Sigmoid colon (tissue), 6 donors: ENCODE measurements at regions not wholly inside any gene's neighbourhood (a gene's known extent, or its start where the extent isn't known, plus 50 kb on each side); places are given as distances from the start of the nearest gene placed in this dataset.

Experiments
- DNase-seq: peaks from one replicate; pipeline ENCODE4 v3.0.0-alpha.2; 2019
- H3K27ac ChIP-seq, 4 donors: fragments of 200-600 bp; sonication (generic); one replicate each; pipeline ENCODE4 v1.5.1; 2016 to 2019; ENCODE audit warnings: mild to moderate bottlenecking in 1 of 4
- H3K27me3 ChIP-seq, 3 donors: fragments of 200-600 bp; sonication (generic); one replicate each; pipeline ENCODE4 v1.5.1; 2019; ENCODE audit warnings: mild to moderate bottlenecking in 1 of 3
- H3K36me3 ChIP-seq, 4 donors: fragments of 200-600 bp; sonication (generic); one replicate each; pipeline ENCODE4 v1.5.1; 2016 to 2019
- H3K4me1 ChIP-seq, 4 donors: fragments of 200-600 bp; sonication (generic); one replicate each; pipeline ENCODE4 v1.5.1; 2017 to 2019
- H3K4me3 ChIP-seq, 4 donors: fragments of 200-600 bp; sonication (generic); one replicate each; pipeline ENCODE4 v1.5.1; 2017 to 2019; ENCODE audit warnings: mild to moderate bottlenecking in 2 of 4, moderate library complexity in 1 of 4
- H3K9me3 ChIP-seq, 4 donors: fragments of 200-600 bp in 3 of 4; sonication (generic) in 3 of 4; one replicate each; pipeline versions ENCODE4 v1.5.1 to v1.6.1; 2013 to 2019
- CTCF ChIP-seq, 4 experiments: fragments of 450-650 bp in 3 of 4; fragments of 200-600 bp in 1 of 4; IDR thresholded peaks; one replicate each; pipeline ENCODE4 v1.5.1; 2016 to 2019; ENCODE audit warnings: antibody characterized with exemption in 4 of 4, mild to moderate bottlenecking in 3 of 4, moderate library complexity in 2 of 4
- EP300 ChIP-seq, 4 donors: sonication (generic); formaldehyde crosslinking; IDR thresholded peaks; one replicate each; pipeline ENCODE4 v1.6.1; 2017; ENCODE audit warnings: antibody characterized with exemption in 4 of 4
- POLR2A ChIP-seq, 2 donors: fragments of 450-650 bp; IDR thresholded peaks; one replicate each; pipeline ENCODE4 v1.6.1; 2016; ENCODE audit warnings: antibody characterized with exemption in 2 of 2, mild to moderate bottlenecking in 2 of 2, moderate library complexity in 2 of 2
- POLR2AphosphoS5 ChIP-seq, 4 donors: sonication (generic); formaldehyde crosslinking; IDR thresholded peaks; one replicate each; pipeline ENCODE4 v1.6.1; 2017; ENCODE audit warnings: antibody characterized with exemption in 4 of 4
- WGBS, 2 donors: extraction: QIAGEN DNeasy Blood & Tissue Kit; methylation state at CpG; one replicate each; pipeline ENCODE4 v1.1.7; 2013; 5-methylcytosine and 5-hydroxymethylcytosine counted together
- intact Hi-C: fragments of 100-400 bp; cut with DNase I; formaldehyde crosslinking; loops from one replicate; pipeline ENCODE4 v1.15.1; 2023
- donor health status: healthy with polysubstance abuse.
- donor health status: healthy.

- H3K27ac ChIP-seq, result no peak overlapping the region
Measured at GRCh38 chr6:76792394-76792793, 670.9 kb downstream of the HTR1B start.

GRCh38 chr6:76790881-76791280 lies 672.4 kb downstream of the HTR1B start:
- no peaks in the 10 kb centered on the region for H3K9me3 ChIP-seq
- TF ChIP-seq POLR2A (IDR thresholded peaks at IDR 0.05), result no peak
- TF ChIP-seq CTCF (IDR thresholded peaks at IDR 0.05), result no peak
- no peak for TF ChIP-seq EP300 (IDR thresholded peaks at IDR 0.05)
- DNase-seq, result no peak
- no peaks in the 10 kb centered on the region for H3K36me3 ChIP-seq
- H3K27me3 ChIP-seq, result no peaks in the 10 kb centered on the region
- intact Hi-C loops, result no loop called here
- no peak overlapping the region for H3K27ac ChIP-seq
- H3K4me1 ChIP-seq, result no peaks in the 10 kb centered on the region
- no peak overlapping the region for H3K4me3 ChIP-seq

More at GRCh38 chr6:76792394-76792793, 670.9 kb downstream of the HTR1B start:
- TF ChIP-seq EP300 (IDR thresholded peaks at IDR 0.05), result no peak
- TF ChIP-seq CTCF (IDR thresholded peaks at IDR 0.05), result no peak
- TF ChIP-seq POLR2AphosphoS5 (IDR thresholded peaks at IDR 0.05), result no peak
- TF ChIP-seq POLR2A (IDR thresholded peaks at IDR 0.05), result no peak
- Histone ChIP-seq H3K4me1 (no peaks in the 10 kb centered on the region), H3K27me3 (no peaks in the 10 kb centered on the region), H3K36me3 (no peaks in the 10 kb centered on the region), H3K9me3 (no peaks in the 10 kb centered on the region), H3K4me3 (no peak overlapping the region)
- DNase-seq, result no peak
- intact Hi-C loops, result no loop called here
- 80 to 100% methylated on average over 1 of the region's 1 CpG for WGBS, 2 donors

GRCh38 chr6:76790045-76790796 lies 673.1 kb downstream of the HTR1B start:
- 32 to 73% methylated on average over 4 of the region's 4 CpGs for WGBS, 2 donors
- Histone ChIP-seq H3K36me3 (no peaks in the 10 kb centered on the region), H3K27me3 (no peaks in the 10 kb centered on the region), H3K4me1 (no peaks in the 10 kb centered on the region), H3K4me3 (no peak overlapping the region), H3K27ac (no peak overlapping the region), H3K9me3 (no peaks in the 10 kb centered on the region)
- intact Hi-C loops, result no loop called here
- no peak for TF ChIP-seq POLR2A (IDR thresholded peaks at IDR 0.05)
- TF ChIP-seq EP300 (IDR thresholded peaks at IDR 0.05), result no peak
- no peak for TF ChIP-seq POLR2AphosphoS5 (IDR thresholded peaks at IDR 0.05)
- TF ChIP-seq CTCF (IDR thresholded peaks at IDR 0.05), result no peak
- no peak for DNase-seq

- H3K36me3 ChIP-seq, result no peaks in the 10 kb centered on the region
- TF ChIP-seq EP300 (IDR thresholded peaks at IDR 0.05) (no peak), POLR2AphosphoS5 (IDR thresholded peaks at IDR 0.05) (no peak), POLR2A (IDR thresholded peaks at IDR 0.05) (no peak), CTCF (IDR thresholded peaks at IDR 0.05) (no peak)
- 75 to 87% methylated on average over 3 of the region's 3 CpGs for WGBS, 2 donors
- no peaks in the 10 kb centered on the region for H3K4me1 ChIP-seq
- no peak overlapping the region for H3K27ac ChIP-seq
- no peaks in the 10 kb centered on the region for H3K27me3 ChIP-seq
- no peak overlapping the region for H3K4me3 ChIP-seq
- no peaks in the 10 kb centered on the region for H3K9me3 ChIP-seq
- DNase-seq, result no peak
- intact Hi-C loops, result no loop called here
Measured at GRCh38 chr6:76789580-76789979, 673.7 kb downstream of the HTR1B start.

GRCh38 chr6:76788155-76788554 lies 675.1 kb downstream of the HTR1B start:
- intact Hi-C loops, result no loop called here
- no peak for DNase-seq
- H3K9me3 ChIP-seq, result no peaks in the 10 kb centered on the region
- H3K4me1 ChIP-seq, result no peaks in the 10 kb centered on the region
- no peaks in the 10 kb centered on the region for H3K36me3 ChIP-seq
- no peak overlapping the region for H3K27ac ChIP-seq
- TF ChIP-seq CTCF (IDR thresholded peaks at IDR 0.05) (no peak), POLR2A (IDR thresholded peaks at IDR 0.05) (no peak), POLR2AphosphoS5 (IDR thresholded peaks at IDR 0.05) (no peak), EP300 (IDR thresholded peaks at IDR 0.05) (no peak)
- no peaks in the 10 kb centered on the region for H3K27me3 ChIP-seq
- H3K4me3 ChIP-seq, result no peak overlapping the region
